Uterus (tissue), 3 donors: ENCODE measurements at regions not wholly inside any gene's neighbourhood (a gene's known extent, or its start where the extent isn't known, plus 50 kb on each side); places are given as distances from the start of the nearest gene placed in this dataset.

Source experiments
- DNase-seq, 2 donors: peaks; one replicate each; pipeline ENCODE4 v3.0.0-alpha.2; 2019 to 2020
- H3K27ac ChIP-seq, 2 donors: fragments of 200-600 bp; sonication (generic); 1 replicate in 1 of 2; 2 replicates in 1 of 2; pipeline ENCODE4 v1.5.1; 2016 to 2018
- H3K27me3 ChIP-seq, 2 donors: fragments of 200-600 bp; sonication (generic); one replicate each; pipeline ENCODE4 v1.5.1; 2018 to 2019; ENCODE audit warnings: control low read depth in 1 of 2
- H3K36me3 ChIP-seq, 2 donors: fragments of 200-600 bp; sonication (generic); one replicate each; pipeline ENCODE4 v1.5.1; 2019; ENCODE audit warnings: control low read depth in 1 of 2
- H3K4me1 ChIP-seq, 2 donors: fragments of 200-600 bp; sonication (generic); one replicate each; pipeline ENCODE4 v1.5.1; 2018 to 2019; ENCODE audit warnings: control low read depth in 1 of 2
- H3K4me3 ChIP-seq, 2 donors: fragments of 200-600 bp; sonication (generic); 1 replicate in 1 of 2; 2 replicates in 1 of 2; pipeline ENCODE4 v1.5.1; 2018 to 2019; ENCODE audit warnings: mild to moderate bottlenecking in 1 of 2
- H3K9me3 ChIP-seq, 2 donors: fragments of 200-600 bp; sonication (generic); one replicate each; pipeline ENCODE4 v1.5.1; 2019; ENCODE audit warnings: control low read depth in 1 of 2
- POLR2A ChIP-seq, 2 donors: fragments of 450-650 bp; IDR thresholded peaks; one replicate each; pipeline ENCODE4 v1.6.1; 2016; ENCODE audit warnings: antibody characterized with exemption in 2 of 2, mild to moderate bottlenecking in 1 of 2, moderate library complexity in 1 of 2
- intact Hi-C: fragments of 100-400 bp; cut with DNase I; formaldehyde crosslinking; loops from one replicate; pipeline ENCODE4 v1.15.1; 2023; ENCODE audit warnings: low total_unique reads
- TF ChIP-seq, protein P1 (sequence below), 4 experiments: fragments of 200-600 bp in 2 of 4; fragments of 450-650 bp in 2 of 4; sonication (generic) in 2 of 4; IDR thresholded peaks; one replicate each; pipeline ENCODE4 v1.5.1; 2016 to 2019; ENCODE audit warnings: antibody characterized with exemption in 4 of 4, mild to moderate bottlenecking in 2 of 4, moderate library complexity in 1 of 4
- donor health status: DM: yes; HTN: yes; CAD: no.

- Histone ChIP-seq H3K27me3 (no peaks in the 10 kb centered on the region), H3K4me3 (no peak overlapping the region), H3K4me1 (no peaks in the 10 kb centered on the region), H3K9me3 (no peaks in the 10 kb centered on the region), H3K36me3 (no peaks in the 10 kb centered on the region), H3K27ac (no peak overlapping the region)
- intact Hi-C loops = loop anchor here (10.0 kb wide), 2 partner anchors 137 to 297 kb away; partner anchors contain the start of gene CORO2B
- TF ChIP-seq, protein P1, sequence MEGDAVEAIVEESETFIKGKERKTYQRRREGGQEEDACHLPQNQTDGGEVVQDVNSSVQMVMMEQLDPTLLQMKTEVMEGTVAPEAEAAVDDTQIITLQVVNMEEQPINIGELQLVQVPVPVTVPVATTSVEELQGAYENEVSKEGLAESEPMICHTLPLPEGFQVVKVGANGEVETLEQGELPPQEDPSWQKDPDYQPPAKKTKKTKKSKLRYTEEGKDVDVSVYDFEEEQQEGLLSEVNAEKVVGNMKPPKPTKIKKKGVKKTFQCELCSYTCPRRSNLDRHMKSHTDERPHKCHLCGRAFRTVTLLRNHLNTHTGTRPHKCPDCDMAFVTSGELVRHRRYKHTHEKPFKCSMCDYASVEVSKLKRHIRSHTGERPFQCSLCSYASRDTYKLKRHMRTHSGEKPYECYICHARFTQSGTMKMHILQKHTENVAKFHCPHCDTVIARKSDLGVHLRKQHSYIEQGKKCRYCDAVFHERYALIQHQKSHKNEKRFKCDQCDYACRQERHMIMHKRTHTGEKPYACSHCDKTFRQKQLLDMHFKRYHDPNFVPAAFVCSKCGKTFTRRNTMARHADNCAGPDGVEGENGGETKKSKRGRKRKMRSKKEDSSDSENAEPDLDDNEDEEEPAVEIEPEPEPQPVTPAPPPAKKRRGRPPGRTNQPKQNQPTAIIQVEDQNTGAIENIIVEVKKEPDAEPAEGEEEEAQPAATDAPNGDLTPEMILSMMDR (IDR thresholded peaks at IDR 0.05) = no peak
- no peak for TF ChIP-seq POLR2A (IDR thresholded peaks at IDR 0.05)
- DNase-seq = no peak
Measured at GRCh38 chr15:68871507-68871906, 50.8 kb upstream of the ANP32A start.

GRCh38 chr15:68874788-68875187 lies 54.1 kb upstream of the ANP32A start:
- TF ChIP-seq, protein P1 (IDR thresholded peaks at IDR 0.05) = no peak
- TF ChIP-seq POLR2A (IDR thresholded peaks at IDR 0.05) = no peak
- H3K9me3 ChIP-seq = no peaks in the 10 kb centered on the region
- H3K27me3 ChIP-seq = no peaks in the 10 kb centered on the region
- H3K4me1 ChIP-seq = no peaks in the 10 kb centered on the region
- no peaks in the 10 kb centered on the region for H3K36me3 ChIP-seq
- intact Hi-C loops = loop anchor here (10.0 kb wide), 2 partner anchors 140 to 300 kb away; partner anchors contain the start of gene CORO2B
- no peak overlapping the region for H3K27ac ChIP-seq
- no peak overlapping the region for H3K4me3 ChIP-seq
- no peak for DNase-seq

DNA sequence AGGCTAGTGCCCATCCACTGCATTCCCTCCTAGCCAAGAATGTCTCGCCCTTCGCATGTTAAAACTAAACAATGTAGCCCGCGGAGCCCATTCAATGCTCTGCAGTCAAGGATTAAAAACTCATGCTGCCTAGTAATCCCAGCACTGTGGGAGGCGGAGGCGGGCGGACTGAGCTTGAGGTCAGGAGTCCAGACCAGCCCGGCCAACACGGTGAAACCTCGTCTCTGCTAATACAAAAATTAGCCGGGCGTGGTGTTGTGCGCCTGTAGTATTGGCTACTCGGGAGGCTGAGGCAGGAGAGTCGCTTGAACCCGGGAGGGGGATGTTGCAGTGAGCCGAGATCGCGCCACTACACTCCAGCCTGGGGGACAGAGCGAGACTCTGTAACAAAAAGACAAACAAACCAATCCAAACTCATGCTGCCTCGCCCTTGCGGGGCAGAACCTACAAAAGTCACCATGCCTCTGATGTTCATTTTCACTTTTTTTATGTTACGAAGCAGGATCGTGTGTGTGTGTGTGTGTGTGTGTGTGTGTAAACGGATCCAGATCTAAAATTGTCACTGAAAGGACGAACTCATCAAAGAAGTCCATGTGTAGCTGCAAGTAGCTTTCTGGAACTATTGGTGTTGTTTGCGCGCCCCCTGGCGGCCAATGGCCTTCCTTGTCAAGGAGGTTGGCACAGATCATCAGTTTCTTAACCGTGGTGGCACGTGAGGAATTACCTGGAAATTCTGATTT lies 54.8 kb upstream of the SPESP1 start:
- H3K27me3 ChIP-seq = no peaks in the 10 kb centered on the region
- TF ChIP-seq POLR2A (IDR thresholded peaks at IDR 0.05) = no peak
- TF ChIP-seq, protein P1 (IDR thresholded peaks at IDR 0.05) = peak; percentile 87 to 94 (median 92)
- DNase-seq = peak; percentile 91 to 94
- H3K27ac ChIP-seq = peak overlapping the region in 1 of 2 donors; percentile 22
- no peaks in the 10 kb centered on the region for H3K36me3 ChIP-seq
- H3K9me3 ChIP-seq = no peaks in the 10 kb centered on the region
- no peaks in the 10 kb centered on the region for H3K4me1 ChIP-seq
- intact Hi-C loops = loop anchor here (10.0 kb wide), 2 partner anchors 141 to 301 kb away; partner anchors contain the start of gene CORO2B
- peak overlapping the region; percentile 26 to 41 for H3K4me3 ChIP-seq

DNA sequence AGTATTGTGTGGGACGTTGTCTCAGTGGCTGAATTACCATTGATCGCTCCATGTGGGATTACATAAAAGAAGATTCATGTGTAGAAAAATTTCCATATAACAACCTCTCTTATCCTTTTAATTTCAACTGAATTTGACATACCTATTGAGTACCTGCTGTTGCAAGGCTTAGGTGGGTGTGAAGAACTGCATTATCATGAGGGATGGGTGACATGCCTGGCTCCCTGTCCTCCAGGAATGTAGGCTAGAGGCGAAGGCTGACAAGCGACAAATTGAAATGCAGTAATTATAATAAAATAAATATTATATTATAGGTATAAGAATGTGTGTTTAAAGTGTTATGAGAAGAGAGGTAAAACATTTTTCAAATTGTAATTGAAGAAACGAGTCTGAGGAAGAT lies 52.7 kb upstream of the SPESP1 start:
- intact Hi-C loops = loop anchor here (10.0 kb wide), 2 partner anchors 143 to 303 kb away; partner anchors contain the start of gene CORO2B
- no peaks in the 10 kb centered on the region for H3K4me1 ChIP-seq
- H3K27me3 ChIP-seq = no peaks in the 10 kb centered on the region
- H3K36me3 ChIP-seq = no peaks in the 10 kb centered on the region
- no peak overlapping the region for H3K4me3 ChIP-seq
- no peak overlapping the region for H3K27ac ChIP-seq
- no peaks in the 10 kb centered on the region for H3K9me3 ChIP-seq
- no peak for DNase-seq
- no peak for TF ChIP-seq POLR2A (IDR thresholded peaks at IDR 0.05)
- TF ChIP-seq, protein P1 (IDR thresholded peaks at IDR 0.05) = no peak

GRCh38 chr15:68880382-68880781 lies 49.9 kb upstream of the SPESP1 start:
- H3K4me1 ChIP-seq = no peaks in the 10 kb centered on the region
- intact Hi-C loops = no loop called here
- no peak for TF ChIP-seq POLR2A (IDR thresholded peaks at IDR 0.05)
- TF ChIP-seq, protein P1 (IDR thresholded peaks at IDR 0.05) = no peak

More at GRCh38 chr15:68880382-68880781, 49.9 kb upstream of the SPESP1 start:
- no peaks in the 10 kb centered on the region for H3K9me3 ChIP-seq
- no peaks in the 10 kb centered on the region for H3K27me3 ChIP-seq
- no peak overlapping the region for H3K4me3 ChIP-seq
- DNase-seq = no peak
- H3K27ac ChIP-seq = no peak overlapping the region
- H3K36me3 ChIP-seq = no peaks in the 10 kb centered on the region
